Smooth muscle cell (in vitro differentiated cells): ENCODE measurements at regions not wholly inside any gene's neighbourhood (a gene's known extent, or its start where the extent isn't known, plus 50 kb on each side); places are given as distances from the start of the nearest gene placed in this dataset.

Experiments
- DNase-seq: peaks from one replicate; lab custom pipeline; 2025; ENCODE audit not compliant: unreplicated experiment; lab: John Stamatoyannopoulos, UW
- H2AFZ ChIP-seq: fragments of 200-600 bp; sonication (generic); 2 replicates; pipeline ENCODE4 v1.6.0; 2016; ENCODE audit warnings: antibody characterized with exemption, low read depth, mild to moderate bottlenecking
- H3F3A ChIP-seq: fragments of 200-600 bp; sonication (generic); 2 replicates; pipeline ENCODE4 v1.6.0; 2017; ENCODE audit warnings: antibody characterized with exemption, low read depth
- H3K27ac ChIP-seq: fragments of 200-600 bp; sonication (generic); 2 replicates; pipeline ENCODE4 v1.5.1; 2016; ENCODE audit warnings: low read depth, mild to moderate bottlenecking
- H3K27me3 ChIP-seq: fragments of 200-600 bp; sonication (generic); 2 replicates; pipeline ENCODE4 v1.6.1; 2016; ENCODE audit warnings: low read depth, mild to moderate bottlenecking
- H3K36me3 ChIP-seq: fragments of 200-600 bp; sonication (generic); 2 replicates; pipeline ENCODE4 v1.5.1; 2016; ENCODE audit warnings: low read depth
- H3K4me1 ChIP-seq: fragments of 200-600 bp; sonication (generic); 2 replicates; pipeline ENCODE4 v1.5.1; 2016; ENCODE audit warnings: low read depth
- H3K4me2 ChIP-seq: fragments of 200-600 bp; sonication (generic); 2 replicates; pipeline ENCODE4 v1.6.0; 2016; ENCODE audit warnings: mild to moderate bottlenecking
- H3K4me3 ChIP-seq: fragments of 200-600 bp; sonication (generic); 2 replicates; pipeline ENCODE4 v1.5.1; 2016; ENCODE audit warnings: mild to moderate bottlenecking
- H3K79me2 ChIP-seq: fragments of 200-600 bp; sonication (generic); 2 replicates; pipeline ENCODE4 v1.6.0; 2016; ENCODE audit warnings: low read depth, mild to moderate bottlenecking
- H3K9ac ChIP-seq: fragments of 200-600 bp; sonication (generic); 2 replicates; pipeline ENCODE4 v1.6.0; 2016; ENCODE audit warnings: low read depth
- H3K9me3 ChIP-seq: fragments of 200-600 bp; sonication (generic); replicated peaks from 2 replicates; pipeline ENCODE4 v1.5.1; 2016; ENCODE audit warnings: low read depth
- H4K20me1 ChIP-seq: fragments of 200-600 bp; sonication (generic); 2 replicates; pipeline ENCODE4 v1.6.0; 2016; ENCODE audit warnings: low read depth
- CTCF ChIP-seq: fragments of 200-600 bp; sonication (generic); IDR thresholded peaks from 2 replicates; pipeline ENCODE4 v1.5.1; 2017; ENCODE audit warnings: borderline replicate concordance, mild to moderate bottlenecking, antibody characterized with exemption; ENCODE audit not compliant: insufficient read depth, poor library complexity, severe bottlenecking
- WGBS: methylation state at CpG from one replicate; pipeline ENCODE4 v1.1.7; 2016; ENCODE audit warnings: low lambda C conversion rate; 5-methylcytosine and 5-hydroxymethylcytosine counted together

GRCh38 chr4:82138374-82138773 is 235.4 kb downstream of the HNRNPD start:
- H3F3A ChIP-seq: no peaks in the 10 kb centered on the region
- WGBS: 77% methylated on average over 4 of the region's 4 CpGs
- no peaks in the 10 kb centered on the region for H4K20me1 ChIP-seq
- no peak overlapping the region for H3K4me2 ChIP-seq
- H3K9ac ChIP-seq: no peak overlapping the region
- no peak for TF ChIP-seq CTCF
- H3K79me2 ChIP-seq: no peaks in the 10 kb centered on the region
- H3K9me3 ChIP-seq: no peaks in the 10 kb centered on the region
- H3K27me3 ChIP-seq: no peaks in the 10 kb centered on the region
- H3K27ac ChIP-seq: no peak overlapping the region
- no peak overlapping the region for H2AFZ ChIP-seq
- H3K4me3 ChIP-seq: no peak overlapping the region
- no peak for DNase-seq
- no peaks in the 10 kb centered on the region for H3K4me1 ChIP-seq
- no peaks in the 10 kb centered on the region for H3K36me3 ChIP-seq

GRCh38 chr4:82136161-82136801 is 237.5 kb downstream of the HNRNPD start:
- no peak overlapping the region for H3K9ac ChIP-seq
- no peaks in the 10 kb centered on the region for H3K9me3 ChIP-seq
- no peaks in the 10 kb centered on the region for H3F3A ChIP-seq
- no peak for DNase-seq
- no peak overlapping the region for H2AFZ ChIP-seq
- H4K20me1 ChIP-seq: no peaks in the 10 kb centered on the region
- no peak for TF ChIP-seq CTCF
- no peaks in the 10 kb centered on the region for H3K79me2 ChIP-seq
- no peak overlapping the region for H3K4me3 ChIP-seq
- no peaks in the 10 kb centered on the region for H3K36me3 ChIP-seq
- 76% methylated on average over 2 of the region's 2 CpGs for WGBS
- no peaks in the 10 kb centered on the region for H3K4me1 ChIP-seq
- no peaks in the 10 kb centered on the region for H3K27me3 ChIP-seq
- H3K4me2 ChIP-seq: no peak overlapping the region
- no peak overlapping the region for H3K27ac ChIP-seq

- Histone ChIP-seq H3K79me2 (no peaks in the 10 kb centered on the region), H3K36me3 (no peaks in the 10 kb centered on the region), H3K4me3 (no peak overlapping the region), H3F3A (no peaks in the 10 kb centered on the region), H3K4me1 (no peaks in the 10 kb centered on the region), H2AFZ (no peak overlapping the region), H3K9me3 (no peaks in the 10 kb centered on the region), H4K20me1 (no peaks in the 10 kb centered on the region), H3K27me3 (no peaks in the 10 kb centered on the region), H3K27ac (no peak overlapping the region), H3K9ac (no peak overlapping the region), H3K4me2 (no peak overlapping the region)
- 86% methylated on average over 4 of the region's 4 CpGs for WGBS
- DNase-seq: no peak
- no peak for TF ChIP-seq CTCF
Measured at GRCh38 chr4:82128355-82128754, 245.4 kb downstream of the HNRNPD start.

- no peaks in the 10 kb centered on the region for H3F3A ChIP-seq
- H3K9me3 ChIP-seq: no peaks in the 10 kb centered on the region
- no peaks in the 10 kb centered on the region for H3K79me2 ChIP-seq
- H4K20me1 ChIP-seq: no peaks in the 10 kb centered on the region
- H3K36me3 ChIP-seq: no peaks in the 10 kb centered on the region
- DNase-seq: no peak
- H3K27me3 ChIP-seq: no peaks in the 10 kb centered on the region
- H3K9ac ChIP-seq: no peak overlapping the region
- H3K4me1 ChIP-seq: no peaks in the 10 kb centered on the region
- WGBS: 74% methylated on average over 5 of the region's 5 CpGs
- H3K4me2 ChIP-seq: no peak overlapping the region
- no peak for TF ChIP-seq CTCF
- no peak overlapping the region for H3K27ac ChIP-seq
- H2AFZ ChIP-seq: no peak overlapping the region
- H3K4me3 ChIP-seq: no peak overlapping the region
Measured at GRCh38 chr4:82126512-82127040, 247.2 kb downstream of the HNRNPD start.
